ENCODE measurements at regions not wholly inside any gene's neighbourhood (a gene's known extent, or its start where the extent isn't known, plus 50 kb on each side); places are given as distances from the start of the nearest gene placed in this dataset.

DNA sequence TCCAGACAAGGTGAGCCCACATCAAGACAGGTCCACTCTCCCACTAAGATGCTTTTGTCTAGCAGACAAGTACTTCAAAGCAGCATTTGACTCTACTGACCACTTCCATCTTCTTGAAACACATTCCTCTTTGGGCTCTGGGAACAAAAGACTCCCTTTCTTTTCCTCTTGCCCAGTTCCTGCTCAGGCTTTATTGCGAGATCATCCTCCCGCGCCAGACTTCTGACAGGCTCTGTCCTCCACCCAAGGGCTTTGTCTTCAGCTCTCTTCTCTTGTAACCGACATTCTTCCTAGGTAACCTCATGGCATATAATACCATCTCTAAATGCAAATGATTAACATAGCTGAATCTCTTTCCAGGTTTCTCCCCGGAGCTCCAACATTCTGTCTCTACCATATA, 85.8 kb downstream of the NUDT12 start:
- Histone ChIP-seq H3K36me3 (ENCODE audit: control insufficient read depth, insufficient read depth, low read length) (no peaks in the 10 kb centered on the region), H3K27me3 (ENCODE audit: control insufficient read depth, insufficient read depth, low read length) (peaks cover 4% of the 10 kb centered on the region), H3K4me3 (ENCODE audit: low read depth in 2 of 2, low read length in 2 of 2) (no peak overlapping the region), H3K9me3 (ENCODE audit: control insufficient read depth, insufficient read depth, low read depth, low read length) (no peaks in the 10 kb centered on the region), H3K27ac (ENCODE audit: low read length) (no peak overlapping the region), H3K4me1 (ENCODE audit: control insufficient read depth, insufficient read depth, low read length) (no peaks in the 10 kb centered on the region)
- ChIA-PET POLR2A (interaction anchor here (0.9 kb wide), 1 partner anchor 243 kb away, joined by 3 read pairs; no protein-coding TSS in a partner anchor), CTCF (no interaction called here)
- DNase-seq (ENCODE audit: low read depth, low spot score) = no peak
- in situ Hi-C loops (cut with HindIII; ENCODE audit: low pct_unique_long_range_greater_than_20kb, low sequenced_read_pairs) = no loop called here
- intact Hi-C loops (cut with micrococcal nuclease; ENCODE audit: unreplicated experiment) = no loop called here
- ATAC-seq = no peak
- BruUV-seq (replicated peaks) = no TSS peak
- TF ChIP-seq, protein P1, sequence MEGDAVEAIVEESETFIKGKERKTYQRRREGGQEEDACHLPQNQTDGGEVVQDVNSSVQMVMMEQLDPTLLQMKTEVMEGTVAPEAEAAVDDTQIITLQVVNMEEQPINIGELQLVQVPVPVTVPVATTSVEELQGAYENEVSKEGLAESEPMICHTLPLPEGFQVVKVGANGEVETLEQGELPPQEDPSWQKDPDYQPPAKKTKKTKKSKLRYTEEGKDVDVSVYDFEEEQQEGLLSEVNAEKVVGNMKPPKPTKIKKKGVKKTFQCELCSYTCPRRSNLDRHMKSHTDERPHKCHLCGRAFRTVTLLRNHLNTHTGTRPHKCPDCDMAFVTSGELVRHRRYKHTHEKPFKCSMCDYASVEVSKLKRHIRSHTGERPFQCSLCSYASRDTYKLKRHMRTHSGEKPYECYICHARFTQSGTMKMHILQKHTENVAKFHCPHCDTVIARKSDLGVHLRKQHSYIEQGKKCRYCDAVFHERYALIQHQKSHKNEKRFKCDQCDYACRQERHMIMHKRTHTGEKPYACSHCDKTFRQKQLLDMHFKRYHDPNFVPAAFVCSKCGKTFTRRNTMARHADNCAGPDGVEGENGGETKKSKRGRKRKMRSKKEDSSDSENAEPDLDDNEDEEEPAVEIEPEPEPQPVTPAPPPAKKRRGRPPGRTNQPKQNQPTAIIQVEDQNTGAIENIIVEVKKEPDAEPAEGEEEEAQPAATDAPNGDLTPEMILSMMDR (IDR thresholded peaks at IDR 0.05) = no peak
- TF ChIP-seq POLR2AphosphoS5 (IDR thresholded peaks at IDR 0.05; ENCODE audit: low read depth, low read length) = no peak
- TF ChIP-seq SIN3A (IDR thresholded peaks at IDR 0.05; ENCODE audit: borderline replicate concordance, insufficient read depth, low read depth, low read length) = no peak
- no peak for TF ChIP-seq TCF7L2 (IDR thresholded peaks at IDR 0.05; ENCODE audit: low read depth, low read length)
- no peak for TF ChIP-seq REST (IDR thresholded peaks at IDR 0.05; ENCODE audit: insufficient read depth in 1 of 2, low read depth in 2 of 2, low read length in 1 of 2)

GRCh38 chr5:103475629-103476240, 86.9 kb downstream of the NUDT12 start:
- intact Hi-C loops (cut with micrococcal nuclease; ENCODE audit: unreplicated experiment) = loop anchor here (1.0 kb wide), 1 partner anchor 243 kb away; no protein-coding TSS in a partner anchor
- H3K4me3 ChIP-seq (ENCODE audit: low read depth in 2 of 2, low read length in 2 of 2) = no peak overlapping the region
- no peaks in the 10 kb centered on the region for H3K4me1 ChIP-seq (ENCODE audit: control insufficient read depth, insufficient read depth, low read length)
- no peak overlapping the region for H3K27ac ChIP-seq (ENCODE audit: low read length)
- peaks cover 7% of the 10 kb centered on the region for H3K27me3 ChIP-seq (ENCODE audit: control insufficient read depth, insufficient read depth, low read length)
- ATAC-seq (peak; percentile 78), DNase-seq (ENCODE audit: low read depth, low spot score) (peak; percentile 35)
- in situ Hi-C loops (cut with HindIII; ENCODE audit: low pct_unique_long_range_greater_than_20kb, low sequenced_read_pairs) = no loop called here
- no peaks in the 10 kb centered on the region for H3K36me3 ChIP-seq (ENCODE audit: control insufficient read depth, insufficient read depth, low read length)
- no TSS peak for BruUV-seq (replicated peaks)
- CTCF ChIA-PET = interaction anchor here (0.7 to 1.8 kb wide), 4 partner anchors 219 to 251 kb away, joined by 3 to 11 read pairs (median 5); no protein-coding TSS in a partner anchor
- no peaks in the 10 kb centered on the region for H3K9me3 ChIP-seq (ENCODE audit: control insufficient read depth, insufficient read depth, low read depth, low read length)
- POLR2A ChIA-PET = no interaction called here
- TF ChIP-seq TCF7L2 (IDR thresholded peaks at IDR 0.05; ENCODE audit: low read depth, low read length) (no peak), REST (IDR thresholded peaks at IDR 0.05; ENCODE audit: insufficient read depth in 1 of 2, low read depth in 2 of 2, low read length in 1 of 2) (no peak), SIN3A (IDR thresholded peaks at IDR 0.05; ENCODE audit: borderline replicate concordance, insufficient read depth, low read depth, low read length) (no peak)
- TF ChIP-seq, protein P1 (IDR thresholded peaks at IDR 0.05) = peak; percentile 72; the same call in 1 of the 2 replicates

Data from Panc1 (cell line).